ENCODE measurements at regions not wholly inside any gene's neighbourhood (a gene's known extent, or its start where the extent isn't known, plus 50 kb on each side); places are given as distances from the start of the nearest gene placed in this dataset.

- no peak for TF ChIP-seq EP300 (IDR thresholded peaks at IDR 0.05; ENCODE audit: borderline replicate concordance)
- TF ChIP-seq ZBTB7A (IDR thresholded peaks at IDR 0.05; ENCODE audit: low read depth) = no peak
- TF ChIP-seq, protein P1, sequence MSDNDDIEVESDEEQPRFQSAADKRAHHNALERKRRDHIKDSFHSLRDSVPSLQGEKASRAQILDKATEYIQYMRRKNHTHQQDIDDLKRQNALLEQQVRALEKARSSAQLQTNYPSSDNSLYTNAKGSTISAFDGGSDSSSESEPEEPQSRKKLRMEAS (IDR thresholded peaks at IDR 0.05) = no peak
- no peak for TF ChIP-seq TAF1 (IDR thresholded peaks at IDR 0.05; ENCODE audit: low read depth)
- TF ChIP-seq CREB1 (IDR thresholded peaks at IDR 0.05; ENCODE audit: low read depth) = no peak
- no peak for TF ChIP-seq NFIC (IDR thresholded peaks at IDR 0.05)
Observed at GRCh38 chr11:106177311-106177710, 99.8 kb downstream of the AASDHPPT start.

GRCh38 chr11:106178361-106178760 lies 100.9 kb downstream of the AASDHPPT start:
- TF ChIP-seq, protein P2, sequence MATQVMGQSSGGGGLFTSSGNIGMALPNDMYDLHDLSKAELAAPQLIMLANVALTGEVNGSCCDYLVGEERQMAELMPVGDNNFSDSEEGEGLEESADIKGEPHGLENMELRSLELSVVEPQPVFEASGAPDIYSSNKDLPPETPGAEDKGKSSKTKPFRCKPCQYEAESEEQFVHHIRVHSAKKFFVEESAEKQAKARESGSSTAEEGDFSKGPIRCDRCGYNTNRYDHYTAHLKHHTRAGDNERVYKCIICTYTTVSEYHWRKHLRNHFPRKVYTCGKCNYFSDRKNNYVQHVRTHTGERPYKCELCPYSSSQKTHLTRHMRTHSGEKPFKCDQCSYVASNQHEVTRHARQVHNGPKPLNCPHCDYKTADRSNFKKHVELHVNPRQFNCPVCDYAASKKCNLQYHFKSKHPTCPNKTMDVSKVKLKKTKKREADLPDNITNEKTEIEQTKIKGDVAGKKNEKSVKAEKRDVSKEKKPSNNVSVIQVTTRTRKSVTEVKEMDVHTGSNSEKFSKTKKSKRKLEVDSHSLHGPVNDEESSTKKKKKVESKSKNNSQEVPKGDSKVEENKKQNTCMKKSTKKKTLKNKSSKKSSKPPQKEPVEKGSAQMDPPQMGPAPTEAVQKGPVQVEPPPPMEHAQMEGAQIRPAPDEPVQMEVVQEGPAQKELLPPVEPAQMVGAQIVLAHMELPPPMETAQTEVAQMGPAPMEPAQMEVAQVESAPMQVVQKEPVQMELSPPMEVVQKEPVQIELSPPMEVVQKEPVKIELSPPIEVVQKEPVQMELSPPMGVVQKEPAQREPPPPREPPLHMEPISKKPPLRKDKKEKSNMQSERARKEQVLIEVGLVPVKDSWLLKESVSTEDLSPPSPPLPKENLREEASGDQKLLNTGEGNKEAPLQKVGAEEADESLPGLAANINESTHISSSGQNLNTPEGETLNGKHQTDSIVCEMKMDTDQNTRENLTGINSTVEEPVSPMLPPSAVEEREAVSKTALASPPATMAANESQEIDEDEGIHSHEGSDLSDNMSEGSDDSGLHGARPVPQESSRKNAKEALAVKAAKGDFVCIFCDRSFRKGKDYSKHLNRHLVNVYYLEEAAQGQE (IDR thresholded peaks at IDR 0.05; ENCODE audit: low read depth) = no peak
- TF ChIP-seq CEBPB (IDR thresholded peaks at IDR 0.05) = no peak
- TF ChIP-seq TCF12 (IDR thresholded peaks at IDR 0.05; ENCODE audit: low read depth) = no peak
- no peak for TF ChIP-seq EGR1 (IDR thresholded peaks at IDR 0.05)

GRCh38 chr11:106179048-106179447 lies 101.6 kb downstream of the AASDHPPT start:
- TF ChIP-seq EP300 (IDR thresholded peaks at IDR 0.05; ENCODE audit: borderline replicate concordance) (no peak), EGR1 (IDR thresholded peaks at IDR 0.05) (no peak), CREB1 (IDR thresholded peaks at IDR 0.05; ENCODE audit: low read depth) (no peak)
- TF ChIP-seq, protein P3, sequence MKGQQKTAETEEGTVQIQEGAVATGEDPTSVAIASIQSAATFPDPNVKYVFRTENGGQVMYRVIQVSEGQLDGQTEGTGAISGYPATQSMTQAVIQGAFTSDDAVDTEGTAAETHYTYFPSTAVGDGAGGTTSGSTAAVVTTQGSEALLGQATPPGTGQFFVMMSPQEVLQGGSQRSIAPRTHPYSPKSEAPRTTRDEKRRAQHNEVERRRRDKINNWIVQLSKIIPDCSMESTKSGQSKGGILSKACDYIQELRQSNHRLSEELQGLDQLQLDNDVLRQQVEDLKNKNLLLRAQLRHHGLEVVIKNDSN (IDR thresholded peaks at IDR 0.05) = no peak

DNA sequence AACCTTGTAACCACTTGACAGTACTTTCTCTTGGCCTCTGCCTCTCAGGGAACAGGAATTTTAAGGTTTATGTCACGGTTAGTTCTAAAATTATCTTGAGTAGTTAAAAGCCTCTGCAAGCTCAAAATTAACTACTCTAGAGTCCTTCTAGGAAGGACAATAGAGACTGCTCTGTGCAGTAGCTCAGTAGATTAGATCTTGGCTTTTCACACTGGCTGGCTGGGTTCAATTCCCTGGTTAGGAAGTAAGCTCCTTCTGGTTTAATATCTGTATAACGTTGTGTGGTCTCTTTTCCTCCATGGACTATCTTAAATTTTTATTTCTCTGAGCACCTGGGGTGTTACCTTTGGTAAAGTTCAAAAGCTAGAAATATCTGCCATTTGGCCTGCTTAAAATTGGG lies 109.2 kb downstream of the AASDHPPT start:
- no peak for TF ChIP-seq FOXM1 (IDR thresholded peaks at IDR 0.05; ENCODE audit: borderline replicate concordance, low read depth)
- no peak for TF ChIP-seq NFIC (IDR thresholded peaks at IDR 0.05)
- TF ChIP-seq, protein P2 (IDR thresholded peaks at IDR 0.05; ENCODE audit: low read depth) = no peak
- TF ChIP-seq EGR1 (IDR thresholded peaks at IDR 0.05) = no peak
- TF ChIP-seq RAD21 (IDR thresholded peaks at IDR 0.05; ENCODE audit: low read depth) = no peak
- no peak for TF ChIP-seq EP300 (IDR thresholded peaks at IDR 0.05; ENCODE audit: borderline replicate concordance)
- TF ChIP-seq, protein P3 (IDR thresholded peaks at IDR 0.05) = no peak
- TF ChIP-seq TAF1 (IDR thresholded peaks at IDR 0.05; ENCODE audit: low read depth) = no peak
- TF ChIP-seq YY1 (IDR thresholded peaks at IDR 0.05; ENCODE audit: low read depth) = no peak
- TF ChIP-seq TCF12 (IDR thresholded peaks at IDR 0.05; ENCODE audit: low read depth) = no peak
- no peak for TF ChIP-seq CEBPB (IDR thresholded peaks at IDR 0.05)
- no peak for TF ChIP-seq TEAD4 (IDR thresholded peaks at IDR 0.05)
- TF ChIP-seq, protein P1 (IDR thresholded peaks at IDR 0.05) = no peak

DNA sequence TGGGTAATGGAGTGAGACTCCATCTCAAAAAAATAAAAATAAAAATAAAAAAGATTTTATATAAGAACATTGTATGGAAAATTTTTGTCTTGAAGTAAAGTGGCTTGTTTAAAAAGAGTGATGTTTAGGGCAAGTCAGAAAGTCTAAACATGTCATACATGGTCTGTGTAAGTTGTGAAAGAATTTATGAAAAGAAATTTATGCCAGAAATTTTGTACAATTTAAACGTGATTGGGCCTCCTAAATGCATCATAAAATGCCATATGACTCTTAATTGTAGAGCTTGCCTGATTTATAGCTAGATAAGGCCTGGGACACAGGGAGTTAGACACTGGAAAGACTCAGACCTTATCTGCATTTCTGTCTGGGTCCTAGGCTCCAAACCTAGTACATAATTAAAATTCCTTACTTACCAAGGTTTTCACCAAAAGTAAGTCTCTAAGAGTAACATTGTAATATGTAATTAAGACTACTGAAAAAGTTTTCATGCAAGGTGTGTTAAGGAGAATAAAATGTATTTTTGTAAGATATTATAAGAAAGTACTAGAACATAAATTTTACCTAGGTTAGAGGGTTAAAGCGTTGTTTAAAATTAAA lies 110.5 kb downstream of the AASDHPPT start:
- TF ChIP-seq NFIC (IDR thresholded peaks at IDR 0.05) (no peak), EP300 (IDR thresholded peaks at IDR 0.05; ENCODE audit: borderline replicate concordance) (no peak), YY1 (IDR thresholded peaks at IDR 0.05; ENCODE audit: low read depth) (no peak), TEAD4 (IDR thresholded peaks at IDR 0.05) (no peak), ZBTB7A (IDR thresholded peaks at IDR 0.05; ENCODE audit: low read depth) (no peak), TAF1 (IDR thresholded peaks at IDR 0.05; ENCODE audit: low read depth) (no peak), EGR1 (IDR thresholded peaks at IDR 0.05) (no peak), RAD21 (IDR thresholded peaks at IDR 0.05; ENCODE audit: low read depth) (no peak), CEBPB (IDR thresholded peaks at IDR 0.05) (no peak), TCF12 (IDR thresholded peaks at IDR 0.05; ENCODE audit: low read depth) (no peak), FOXM1 (IDR thresholded peaks at IDR 0.05; ENCODE audit: borderline replicate concordance, low read depth) (no peak), CREB1 (IDR thresholded peaks at IDR 0.05; ENCODE audit: low read depth) (no peak)
- TF ChIP-seq, protein P2 (IDR thresholded peaks at IDR 0.05; ENCODE audit: low read depth) = no peak
- TF ChIP-seq, protein P3 (IDR thresholded peaks at IDR 0.05) = no peak
- TF ChIP-seq, protein P1 (IDR thresholded peaks at IDR 0.05) = no peak

Data from Ishikawa (cell line).